HCT116 (cell line): ENCODE measurements at regions not wholly inside any gene's neighbourhood (a gene's known extent, or its start where the extent isn't known, plus 50 kb on each side); places are given as distances from the start of the nearest gene placed in this dataset.

Experiments used
- ATAC-seq: fragments of 200-7000 bp; cut with Tn5 transposase; 2 replicates; pipeline ENCODE4 v1.9.1; 2020; ENCODE audit warnings: mild to moderate bottlenecking, moderate library complexity
- BruUV-seq: library from RNA; stranded (reverse); fragments of 400-500 nt; replicated peaks from 2 replicates; lab custom pipeline; 2021; lab: Mats Ljungman, UMichigan
- CTCF ChIA-PET: fragments of 300-600 bp; sonication (Branson Sonifier 250); formaldehyde crosslinking; loops from one replicate; lab custom pipeline; 2021; ENCODE audit warnings: antibody characterized with exemption; lab: Charles Lee
- POLR2A ChIA-PET: fragments of 300-600, 350-600 bp; sonication (Branson Sonifier 250); formaldehyde crosslinking; loops from one replicate; lab custom pipeline; 2021; ENCODE audit warnings: antibody characterized with exemption; lab: Charles Lee
- RAD21 ChIA-PET, 2 experiments: fragments of 300-600 bp; sonication (Branson Sonifier 250); formaldehyde crosslinking; loops; one replicate each; lab custom pipeline; 2023; ENCODE audit warnings: low total read pairs in 2 of 2; ENCODE audit not compliant: uncharacterized antibody in 2 of 2, unreplicated experiment in 2 of 2, low non-redundant PET in 1 of 2; lab: Charles Lee
- DNase-seq: peaks from one replicate; pipeline ENCODE4 v3.0.0-alpha.2; 2010; ENCODE audit warnings: low read depth, low spot score
- H2AFZ ChIP-seq: fragments of 200-600 bp; shearing (Covaris generic), sonication (generic); 2 replicates; pipeline ENCODE4 v1.6.1; 2017; ENCODE audit warnings: low read depth, mixed run types, mixed read lengths, antibody characterized with exemption, low read length; ENCODE audit not compliant: poor library complexity, severe bottlenecking
- H3K27ac ChIP-seq: 2 replicates; pipeline ENCODE4 v1.5.1; 2012; ENCODE audit warnings: low read depth, low read length
- H3K27me3 ChIP-seq: fragments of 200-600 bp; sonication (generic); 2 replicates; pipeline ENCODE4 v1.6.1; 2016; ENCODE audit warnings: mixed run types, low read length, mixed read lengths; ENCODE audit not compliant: insufficient read depth
- H3K36me3 ChIP-seq, 2 experiments: fragments of 200-500 bp in 1 of 2; fragments of 200-600 bp in 1 of 2; sonication (Bioruptor generic) in 1 of 2; sonication (generic) in 1 of 2; 2 replicates each; pipeline versions ENCODE4 v1.5.1 to v1.6.1; 2014 to 2016; ENCODE audit warnings: low read length in 2 of 2, inconsistent platforms in 1 of 2, mixed read lengths in 1 of 2, mixed run types in 1 of 2; ENCODE audit not compliant: insufficient read depth in 2 of 2, control insufficient read depth in 1 of 2
- H3K4me1 ChIP-seq, 2 experiments: fragments of 200-600 bp in 1 of 2; sonication (generic) in 1 of 2; 2 replicates each; pipeline versions ENCODE4 v1.5.1 to v1.6.1; 2012 to 2017; ENCODE audit warnings: low read length in 2 of 2, inconsistent platforms in 1 of 2, mild to moderate bottlenecking in 1 of 2, mixed read lengths in 1 of 2, mixed run types in 1 of 2, moderate library complexity in 1 of 2; ENCODE audit not compliant: insufficient read depth in 2 of 2, control insufficient read depth in 1 of 2
- H3K4me2 ChIP-seq: fragments of 200-600 bp; sonication (generic); 2 replicates; pipeline ENCODE4 v1.6.1; 2017; ENCODE audit warnings: mixed run types, low read length, mixed read lengths
- H3K4me3 ChIP-seq, 2 experiments: fragments of 200-600 bp in 1 of 2; sonication (generic) in 1 of 2; replicated peaks in 1 of 2; 2 replicates each; pipeline ENCODE4 v1.5.1; 2011 to 2016; ENCODE audit warnings: low read length in 2 of 2, control low read depth in 1 of 2, low read depth in 1 of 2, mild to moderate bottlenecking in 1 of 2, mixed read lengths in 1 of 2, mixed run types in 1 of 2
- H3K79me2 ChIP-seq: fragments of 200-600 bp; sonication (generic); 2 replicates; pipeline ENCODE4 v1.6.1; 2017; ENCODE audit warnings: mild to moderate bottlenecking, mixed run types, low read length, moderate library complexity, mixed read lengths; ENCODE audit not compliant: insufficient read depth
- H3K9ac ChIP-seq: fragments of 200-600 bp; sonication (generic); 2 replicates; pipeline ENCODE4 v1.6.1; 2016; ENCODE audit warnings: low read length, mixed read lengths
- H3K9me2 ChIP-seq: fragments of 200-600 bp; sonication (generic), shearing (Covaris generic); 2 replicates; pipeline ENCODE4 v1.6.1; 2017; ENCODE audit warnings: mixed run types, mild to moderate bottlenecking, moderate library complexity; ENCODE audit not compliant: insufficient read depth
- H3K9me3 ChIP-seq, 2 experiments: fragments of 200-500 bp in 1 of 2; fragments of 200-600 bp in 1 of 2; sonication (Bioruptor generic) in 1 of 2; sonication (generic) in 1 of 2; 2 replicates each; pipeline ENCODE4 v1.6.1; 2014 to 2017; ENCODE audit warnings: low read length in 2 of 2, mixed read lengths in 2 of 2, inconsistent platforms in 1 of 2, low read depth in 1 of 2, mild to moderate bottlenecking in 1 of 2, mixed run types in 1 of 2, moderate library complexity in 1 of 2; ENCODE audit not compliant: control insufficient read depth in 1 of 2, insufficient read depth in 1 of 2
- H4K20me1 ChIP-seq: fragments of 200-600 bp; sonication (generic), shearing (Covaris generic); 2 replicates; pipeline ENCODE4 v1.6.1; 2017; ENCODE audit warnings: mixed run types, mild to moderate bottlenecking, moderate library complexity; ENCODE audit not compliant: insufficient read depth
- CBX3 ChIP-seq: IDR thresholded peaks from 2 replicates; pipeline ENCODE4 v1.6.1; 2012; ENCODE audit warnings: low read depth
- EZH2phosphoT487 ChIP-seq: fragments of 200-600 bp; IDR thresholded peaks from 2 replicates; pipeline ENCODE4 v1.6.1; 2018; ENCODE audit warnings: antibody characterized with exemption, borderline replicate concordance
- POLR2A ChIP-seq: IDR thresholded peaks from 2 replicates; pipeline ENCODE4 v1.7.0; 2011; ENCODE audit warnings: borderline replicate concordance; ENCODE audit not compliant: insufficient read depth, insufficient read length; ENCODE audit errors: extremely low read depth
- intact Hi-C: fragments of 100-400 bp; cut with micrococcal nuclease; formaldehyde crosslinking; loops from 2 replicates; pipeline ENCODE4 v1.10.0; 2022
- TF ChIP-seq, protein P1 (sequence below): IDR thresholded peaks from 2 replicates; pipeline ENCODE4 v1.6.1; 2011; ENCODE audit warnings: mild to moderate bottlenecking, low read length, moderate library complexity; ENCODE audit not compliant: insufficient replicate concordance; ENCODE audit errors: extremely low read depth

DNA sequence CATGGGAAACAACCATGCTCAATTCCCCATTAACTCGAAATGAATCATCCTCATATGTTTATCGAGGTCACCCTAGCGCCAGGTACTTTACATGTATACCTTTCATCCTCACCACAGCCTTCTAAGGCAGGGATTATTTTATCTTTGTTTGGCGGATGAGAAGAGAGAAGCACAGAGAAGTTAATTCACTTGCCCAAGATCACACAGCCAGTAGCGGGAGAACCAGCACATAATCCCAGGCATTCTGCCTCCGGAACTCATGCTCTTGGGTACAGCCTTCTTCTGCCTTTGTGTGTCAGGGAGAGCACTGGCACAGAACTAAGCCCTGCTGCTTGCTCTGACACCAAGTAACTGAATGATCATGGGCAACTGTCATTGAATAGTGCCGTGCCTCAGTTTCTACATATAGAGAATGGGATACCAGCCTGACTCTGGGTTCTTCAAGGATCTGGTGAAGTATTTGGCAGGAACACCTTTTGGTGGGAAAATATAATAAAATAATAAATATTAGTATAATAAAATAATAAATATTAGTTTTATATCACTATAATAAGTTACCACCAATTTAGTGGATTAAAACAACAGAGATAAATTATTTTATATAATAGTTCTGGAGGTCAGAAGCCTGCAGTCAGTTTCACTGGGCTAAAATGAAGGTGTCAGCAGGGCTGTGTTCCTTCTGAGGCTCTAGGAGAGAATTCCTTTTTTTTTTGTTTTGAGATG is 220.9 kb downstream of the AACS start:
- Histone ChIP-seq H3K27ac (no peak overlapping the region), H4K20me1 (no peaks in the 10 kb centered on the region), H3K79me2 (no peaks in the 10 kb centered on the region), H3K4me3 (no peak overlapping the region), H3K27me3 (peaks cover 27% of the 10 kb centered on the region; the same call in 1 of the 2 replicates), H3K9me2 (no peaks in the 10 kb centered on the region), H3K9me3 (no peaks in the 10 kb centered on the region), H3K4me2 (no peak overlapping the region), H3K9ac (no peak overlapping the region), H3K36me3 (no peaks in the 10 kb centered on the region), H3K4me1 (no peaks in the 10 kb centered on the region), H2AFZ (no peak overlapping the region)
- ATAC-seq (no peak), DNase-seq (no peak)
- ChIA-PET CTCF (no interaction called here), POLR2A (no interaction called here), RAD21 (no interaction called here)
- no TSS peak for BruUV-seq
- TF ChIP-seq CBX3 (no peak), EZH2phosphoT487 (no peak)
- intact Hi-C loops: no loop called here

DNA sequence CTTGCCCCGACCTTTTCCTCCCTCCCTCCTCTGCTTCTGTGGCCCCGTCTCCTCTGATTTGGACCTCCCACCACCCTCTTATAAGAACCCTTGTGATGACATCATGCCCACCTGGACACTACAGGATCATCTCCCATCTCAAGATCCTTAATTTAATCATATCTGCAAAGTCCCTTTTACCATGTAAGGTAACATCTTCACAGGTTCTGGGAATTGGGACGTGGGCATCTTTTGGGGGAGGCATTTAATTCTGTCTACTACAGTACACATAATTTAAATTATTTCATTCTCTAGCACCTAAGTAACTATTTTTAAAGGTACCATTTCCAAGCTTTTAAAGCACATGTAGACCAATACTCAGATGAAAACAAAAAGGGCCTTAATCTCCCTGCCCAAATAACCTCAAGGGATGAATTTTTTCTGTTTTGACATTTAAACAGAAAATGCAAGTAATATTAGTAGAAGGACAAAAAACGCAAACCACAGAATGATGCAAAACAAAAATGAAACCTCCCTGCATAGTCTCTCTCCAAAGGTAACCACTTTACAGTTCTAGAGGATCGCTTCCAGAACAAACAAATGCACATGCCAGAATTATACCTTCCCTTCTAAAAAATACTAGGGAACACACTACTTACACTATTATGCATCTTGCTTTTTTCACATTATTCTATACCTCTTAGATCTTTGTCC is 222.1 kb downstream of the AACS start:
- Histone ChIP-seq H3K79me2 (no peaks in the 10 kb centered on the region), H4K20me1 (no peaks in the 10 kb centered on the region), H3K9ac (no peak overlapping the region), H3K36me3 (no peaks in the 10 kb centered on the region), H3K9me3 (no peaks in the 10 kb centered on the region), H3K27me3 (peaks cover 36% of the 10 kb centered on the region), H2AFZ (no peak overlapping the region), H3K9me2 (no peaks in the 10 kb centered on the region), H3K4me3 (no peak overlapping the region), H3K4me2 (no peak overlapping the region), H3K27ac (no peak overlapping the region), H3K4me1 (no peaks in the 10 kb centered on the region)
- CTCF ChIA-PET: no interaction called here
- TF ChIP-seq, protein P1, sequence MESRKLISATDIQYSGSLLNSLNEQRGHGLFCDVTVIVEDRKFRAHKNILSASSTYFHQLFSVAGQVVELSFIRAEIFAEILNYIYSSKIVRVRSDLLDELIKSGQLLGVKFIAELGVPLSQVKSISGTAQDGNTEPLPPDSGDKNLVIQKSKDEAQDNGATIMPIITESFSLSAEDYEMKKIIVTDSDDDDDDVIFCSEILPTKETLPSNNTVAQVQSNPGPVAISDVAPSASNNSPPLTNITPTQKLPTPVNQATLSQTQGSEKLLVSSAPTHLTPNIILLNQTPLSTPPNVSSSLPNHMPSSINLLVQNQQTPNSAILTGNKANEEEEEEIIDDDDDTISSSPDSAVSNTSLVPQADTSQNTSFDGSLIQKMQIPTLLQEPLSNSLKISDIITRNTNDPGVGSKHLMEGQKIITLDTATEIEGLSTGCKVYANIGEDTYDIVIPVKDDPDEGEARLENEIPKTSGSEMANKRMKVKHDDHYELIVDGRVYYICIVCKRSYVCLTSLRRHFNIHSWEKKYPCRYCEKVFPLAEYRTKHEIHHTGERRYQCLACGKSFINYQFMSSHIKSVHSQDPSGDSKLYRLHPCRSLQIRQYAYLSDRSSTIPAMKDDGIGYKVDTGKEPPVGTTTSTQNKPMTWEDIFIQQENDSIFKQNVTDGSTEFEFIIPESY: no peak
- TF ChIP-seq POLR2A: no peak
- POLR2A ChIA-PET: no interaction called here
- ATAC-seq (no peak), DNase-seq (no peak)
- intact Hi-C loops: no loop called here
- RAD21 ChIA-PET: no interaction called here
- no TSS peak for BruUV-seq
